Dermis blood vessel endothelial cell (primary cell): ENCODE measurements at regions not wholly inside any gene's neighbourhood (a gene's known extent, or its start where the extent isn't known, plus 50 kb on each side); places are given as distances from the start of the nearest gene placed in this dataset.

ENCODE experiments used
- DNase-seq: peaks from one replicate; pipeline ENCODE4 v3.0.0; 2010

DNA sequence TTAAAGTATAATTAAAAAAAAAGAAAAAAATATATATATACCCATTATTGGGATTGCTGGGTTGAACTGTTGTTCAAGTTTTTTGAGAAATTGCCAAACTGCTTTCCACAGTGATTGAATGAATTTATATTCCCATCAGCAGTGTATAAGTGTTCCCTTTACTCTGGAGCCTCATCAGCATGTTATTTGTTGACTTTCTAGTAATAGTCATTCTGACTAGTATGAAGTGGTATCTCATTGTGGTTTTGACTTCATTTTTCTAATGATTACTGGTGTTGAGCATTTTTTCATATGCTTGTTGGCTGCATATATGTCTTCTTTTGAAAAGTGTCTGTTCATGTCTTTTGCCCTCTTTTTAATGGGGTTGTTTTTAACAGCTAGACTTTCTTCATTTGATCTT lies 1260.8 kb upstream of the GJE1 start:
- DNase-seq: no peak

DNA sequence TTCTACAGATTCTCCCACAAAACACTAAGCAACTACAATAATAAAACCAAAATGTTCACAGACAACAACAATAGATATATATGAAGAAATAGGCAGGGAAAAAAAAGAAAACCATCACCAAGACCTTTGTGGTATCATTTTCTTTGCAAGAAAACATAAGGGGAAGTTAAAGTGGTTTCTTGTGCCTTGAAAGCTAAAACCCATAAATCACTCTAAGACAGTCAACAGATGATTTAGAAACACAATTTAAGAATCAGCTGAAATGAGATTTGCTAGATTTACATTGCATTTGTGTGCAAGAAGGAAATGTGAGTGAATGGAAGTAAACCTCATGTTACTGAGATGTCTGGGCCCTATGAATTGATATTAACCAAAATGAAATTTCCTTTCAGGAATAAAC lies 1265.4 kb upstream of the GJE1 start:
- no peak for DNase-seq

DNA sequence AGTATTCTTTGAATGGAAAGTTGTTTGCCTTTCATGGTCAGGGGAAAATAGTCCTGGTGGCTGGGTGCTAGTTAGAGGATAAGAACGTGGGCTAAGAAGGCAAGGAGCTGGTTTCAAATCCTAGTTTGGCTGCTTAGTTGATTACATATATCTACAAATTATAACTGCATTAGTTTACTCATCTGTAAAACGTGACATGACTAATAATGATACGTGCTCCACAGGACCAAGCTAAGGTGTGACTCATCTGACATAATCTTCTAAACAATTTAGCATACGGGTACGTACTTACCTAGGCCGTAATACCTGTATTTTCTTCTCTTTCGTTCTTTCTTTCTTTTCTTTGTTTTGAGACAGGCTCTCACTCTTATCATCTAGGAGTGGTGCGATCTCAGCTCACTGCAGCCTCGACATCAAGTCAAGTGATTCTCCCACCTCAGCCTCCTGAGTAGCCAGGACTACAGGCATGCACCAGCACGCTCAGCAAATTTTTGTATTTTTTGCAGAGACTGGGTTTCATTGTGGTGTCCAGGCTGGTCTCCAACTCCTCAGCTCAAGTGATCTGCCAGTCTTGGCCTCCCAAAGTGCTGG lies 1274.2 kb upstream of the GJE1 start:
- peak; percentile 30 for DNase-seq

DNA sequence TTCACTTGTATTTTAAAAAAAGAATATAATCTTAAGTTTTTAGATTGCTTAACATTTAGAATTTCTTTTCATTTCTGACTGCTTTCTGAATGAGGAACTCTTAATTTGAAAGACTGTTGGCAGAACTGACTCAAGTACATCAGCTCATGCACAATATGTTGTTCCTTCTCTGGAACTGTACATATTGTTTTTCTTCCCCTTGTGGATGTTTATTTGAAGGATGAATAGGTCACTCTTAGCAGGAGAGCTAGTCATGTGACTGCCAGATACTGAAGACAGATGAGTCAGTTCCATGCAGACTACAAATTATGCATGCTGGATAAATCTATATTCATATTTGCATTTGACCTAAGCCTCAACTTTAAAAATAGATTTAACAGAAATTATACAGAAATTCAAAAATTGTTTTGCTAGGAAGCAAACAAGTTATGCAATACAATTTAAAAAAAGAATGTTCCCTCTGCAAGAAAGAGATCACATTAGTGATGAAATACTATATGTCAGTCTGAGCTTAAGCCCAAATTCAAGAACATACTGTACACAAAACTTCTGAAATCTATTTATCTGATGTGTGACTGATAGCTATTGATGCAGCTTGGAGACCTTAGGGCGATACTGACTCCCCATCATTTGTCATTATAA lies 1274.9 kb upstream of the GJE1 start:
- peak; percentile 84 for DNase-seq

DNA sequence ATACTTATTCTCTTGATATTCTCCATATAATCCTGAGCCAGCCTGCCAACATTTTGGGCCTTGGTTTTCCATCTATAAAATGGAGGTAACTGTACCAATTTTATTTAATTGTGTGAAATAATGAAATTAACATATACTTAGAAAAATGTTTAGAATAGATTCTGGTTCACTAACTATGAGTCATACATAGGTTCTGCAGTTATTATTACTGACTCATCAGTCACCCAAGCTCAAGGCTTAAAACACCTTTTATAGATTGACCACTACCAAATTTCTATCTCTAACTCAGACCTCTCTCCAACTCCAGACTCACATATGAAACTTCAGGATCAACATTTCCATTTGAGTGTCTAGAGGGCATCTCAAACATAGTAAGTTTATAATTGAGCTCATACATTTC lies 1277.2 kb upstream of the GJE1 start:
- DNase-seq: no peak

DNA sequence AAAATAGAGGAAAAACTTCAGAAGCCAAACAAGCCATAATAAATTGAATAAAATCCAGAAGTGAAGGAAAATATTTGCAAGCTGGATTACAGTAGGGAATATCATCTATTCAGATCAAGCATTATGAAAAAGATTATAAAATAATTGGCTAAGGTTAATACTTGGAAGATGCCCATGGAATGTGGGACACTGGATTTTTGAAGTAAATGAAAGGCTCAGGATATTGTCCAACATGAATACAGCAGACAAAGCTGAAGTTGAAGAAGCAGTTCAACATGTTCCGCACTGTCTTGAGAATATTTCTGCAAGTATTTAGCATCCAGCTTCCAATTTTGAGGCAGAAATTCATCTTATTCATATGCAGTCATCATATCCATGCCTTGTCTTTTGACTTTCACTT lies 1278.4 kb upstream of the GJE1 start:
- DNase-seq: no peak

DNA sequence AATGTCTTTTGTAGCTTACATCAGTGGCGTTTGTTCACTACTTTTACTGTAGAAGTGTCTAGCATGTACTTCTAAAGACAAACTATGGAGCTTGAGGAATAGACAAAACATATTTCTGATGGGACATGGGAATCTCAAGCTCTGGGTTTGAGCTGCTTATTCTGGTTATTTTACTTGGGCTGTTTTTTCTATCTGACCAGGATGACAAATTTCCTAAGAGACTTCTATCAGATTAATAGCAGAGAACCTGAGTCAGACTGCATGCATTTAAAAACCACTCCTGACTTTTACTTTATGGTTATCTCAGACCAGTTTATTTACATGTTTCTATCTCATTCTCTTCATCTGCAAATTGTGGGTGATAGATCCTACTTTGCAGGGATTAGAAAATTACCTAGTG lies 1282.3 kb upstream of the GJE1 start:
- DNase-seq: peak; percentile 38

DNA sequence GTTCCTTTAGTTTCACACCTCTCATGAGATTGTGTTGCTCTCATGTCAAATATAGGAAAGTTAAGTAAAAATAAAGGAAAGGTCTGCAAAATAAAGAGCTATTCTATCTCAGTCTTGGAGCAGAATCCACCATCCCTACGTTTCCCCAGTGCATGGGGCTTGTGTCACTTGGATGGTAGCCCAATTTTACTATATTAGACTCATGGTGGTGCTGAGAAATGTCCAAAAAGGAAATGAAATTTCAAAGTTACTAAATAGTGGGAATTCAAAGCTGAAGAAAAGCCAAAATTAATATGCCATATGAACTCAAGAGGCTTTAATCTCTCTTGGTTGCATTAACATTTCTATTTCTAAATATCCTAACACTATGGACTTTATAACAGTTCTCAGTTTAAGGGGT lies 1283.3 kb upstream of the GJE1 start:
- no peak for DNase-seq

DNA sequence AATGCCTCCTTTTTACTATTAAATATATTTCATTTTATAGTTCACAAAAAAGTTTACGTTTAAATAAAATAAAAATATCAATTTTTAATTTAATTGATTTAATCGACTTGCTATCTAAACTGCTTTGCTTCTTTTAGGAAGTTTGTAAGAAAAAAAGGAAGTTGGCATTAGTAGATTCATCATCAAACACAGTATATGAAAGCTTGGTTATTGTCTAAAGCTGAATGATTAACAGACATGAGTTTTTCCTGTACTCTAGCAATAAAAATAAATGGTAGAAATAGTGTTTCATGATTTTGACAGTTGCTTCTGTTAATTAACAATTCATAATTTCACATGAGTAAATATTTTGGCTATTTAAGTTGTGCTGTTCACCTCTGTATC lies 1285.5 kb upstream of the GJE1 start:
- peak; percentile 15 for DNase-seq

DNA sequence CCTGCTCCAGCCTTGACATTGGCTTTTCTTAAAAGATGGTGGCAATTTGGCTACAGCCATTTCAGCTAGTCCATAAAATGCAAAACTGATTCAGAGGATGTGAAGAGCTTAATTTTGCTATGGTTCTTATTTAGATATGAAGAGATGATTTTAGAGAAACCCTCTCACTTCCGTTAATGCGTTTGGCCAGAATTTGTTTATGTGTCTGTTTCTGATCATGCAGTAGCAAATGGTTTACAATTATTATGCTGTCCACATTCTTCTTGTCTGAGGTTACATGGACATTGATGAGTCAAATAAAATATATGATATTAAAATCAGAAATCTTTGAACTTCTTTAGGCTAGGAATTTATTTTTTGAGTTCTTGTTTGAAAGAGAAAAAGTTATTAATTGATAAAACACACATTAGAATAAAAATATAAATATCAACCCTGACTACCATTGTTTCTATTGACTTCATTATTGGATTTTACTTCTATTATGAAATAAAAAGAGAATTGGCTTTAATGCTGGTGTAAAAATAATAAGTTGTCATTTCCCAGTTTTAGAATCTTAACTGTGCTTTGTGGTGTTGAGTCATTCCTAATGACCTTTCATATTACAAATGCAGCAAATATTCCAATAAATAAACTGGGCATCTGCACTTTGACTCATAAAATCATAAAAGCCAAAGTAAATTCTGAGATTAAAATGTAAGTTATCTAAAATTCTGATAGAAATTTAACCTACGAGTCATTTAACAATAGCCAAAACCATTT lies 1286.0 kb upstream of the GJE1 start:
- DNase-seq: peak; percentile 40

DNA sequence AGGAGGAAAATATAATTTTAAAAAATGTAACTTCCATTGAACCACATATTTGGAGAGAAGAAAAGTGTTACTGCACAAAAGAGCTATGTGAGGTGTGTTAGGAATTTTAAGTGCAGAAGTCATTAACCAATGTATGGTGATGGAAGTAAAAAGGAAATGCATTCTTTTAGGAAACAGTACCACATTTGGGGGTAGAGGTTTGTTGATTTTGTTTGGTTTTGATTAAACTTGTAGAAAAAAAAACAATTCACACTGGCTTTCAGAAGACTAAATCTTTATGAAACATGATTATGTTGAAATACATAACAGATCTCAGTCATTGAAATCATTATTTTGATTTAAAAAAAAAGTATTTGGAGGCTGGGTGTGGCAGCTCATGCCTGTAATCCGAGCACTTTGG lies 1287.0 kb upstream of the GJE1 start:
- no peak for DNase-seq

DNA sequence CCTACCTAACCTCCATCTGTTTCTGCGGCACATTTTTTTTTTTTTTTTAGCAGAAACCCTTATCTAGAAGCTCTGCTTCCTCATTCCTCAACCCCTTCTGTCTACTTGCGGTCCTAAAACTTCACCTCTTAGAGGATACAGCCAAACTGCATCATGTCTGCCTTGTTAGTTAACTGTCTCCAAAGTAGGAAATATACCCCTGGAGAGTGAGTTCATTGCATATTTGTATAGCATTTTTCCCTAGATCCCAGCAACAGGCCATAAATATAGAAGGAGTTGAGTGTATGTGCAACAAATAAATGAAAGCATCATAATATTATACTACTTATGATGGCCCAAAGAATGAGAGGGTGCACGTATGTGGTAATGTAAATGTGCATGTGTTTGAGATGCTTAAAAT lies 1288.6 kb upstream of the GJE1 start:
- DNase-seq: no peak

DNA sequence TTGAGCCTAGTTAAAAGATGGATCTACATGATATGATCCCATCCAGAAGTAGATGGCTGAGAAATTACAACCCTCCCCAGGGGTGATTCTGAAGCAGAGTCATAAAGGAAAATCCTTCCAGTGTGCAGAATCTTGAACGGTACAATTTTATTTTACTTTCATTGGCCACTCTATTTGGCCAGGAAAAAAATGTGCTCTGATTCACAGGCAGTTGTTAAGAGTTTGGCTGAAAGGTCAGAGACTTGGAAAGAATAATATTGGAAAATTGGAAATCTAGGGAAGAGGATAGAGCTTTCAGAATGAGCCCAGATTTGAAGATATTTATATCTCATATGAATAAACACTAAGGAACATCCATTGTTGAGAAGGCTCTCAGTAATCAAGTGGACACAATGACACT lies 1299.3 kb upstream of the GJE1 start:
- no peak for DNase-seq

DNA sequence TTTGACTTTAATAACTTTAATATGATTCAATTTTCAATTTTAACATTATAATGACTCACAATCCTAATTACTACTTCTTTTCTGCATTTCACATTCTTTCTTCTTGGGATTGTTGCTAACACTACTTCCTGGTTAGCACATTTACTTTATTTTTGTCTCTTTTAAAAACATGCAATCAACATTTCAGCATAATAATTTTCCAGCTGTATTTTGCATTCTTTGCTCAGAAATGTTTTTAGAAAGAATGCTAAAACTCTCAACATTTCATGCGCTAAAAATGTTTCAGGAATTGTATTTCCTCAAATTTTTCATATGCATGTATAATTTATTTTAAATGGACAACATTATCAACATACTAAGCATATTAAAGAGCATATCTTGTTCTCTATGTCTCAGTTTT lies 1302.1 kb upstream of the GJE1 start:
- DNase-seq: no peak

DNA sequence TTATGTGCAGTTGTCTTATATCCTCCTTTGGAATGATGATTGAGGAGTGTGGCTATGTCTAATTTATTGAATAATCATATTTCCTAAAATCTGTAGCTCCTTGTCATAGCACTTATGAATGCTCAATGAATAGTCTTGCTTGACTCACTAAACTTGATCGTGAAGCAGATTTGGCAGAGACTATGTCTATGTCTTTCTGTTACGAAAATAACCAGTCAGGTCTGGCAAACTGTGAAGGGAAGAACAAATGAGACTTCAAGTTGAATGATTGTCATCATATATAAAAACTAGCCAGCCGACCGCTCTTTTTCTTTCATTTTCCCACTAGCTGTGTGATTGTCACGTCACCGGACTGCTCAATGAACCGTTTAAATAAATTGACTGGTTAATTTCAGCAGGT lies 1303.9 kb upstream of the GJE1 start:
- DNase-seq: no peak

DNA sequence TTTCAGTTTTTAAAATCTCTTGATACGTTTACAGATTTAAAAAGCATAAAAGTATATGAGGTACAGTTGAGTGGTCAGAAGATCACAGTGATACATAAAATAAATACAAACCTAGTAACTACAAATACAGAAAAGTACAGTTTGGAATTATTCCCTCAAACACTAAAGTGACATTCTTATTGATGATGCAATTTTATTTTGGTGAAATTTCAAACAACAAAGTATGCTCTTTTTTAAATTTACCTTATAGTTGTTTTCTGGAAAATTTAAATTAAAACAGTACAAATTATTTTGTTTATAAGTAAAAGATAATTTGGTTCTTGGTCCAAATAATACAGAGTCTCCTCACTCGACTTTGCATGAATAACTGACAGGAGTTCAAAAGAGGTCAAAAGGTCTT lies 1305.1 kb upstream of the GJE1 start:
- no peak for DNase-seq

DNA sequence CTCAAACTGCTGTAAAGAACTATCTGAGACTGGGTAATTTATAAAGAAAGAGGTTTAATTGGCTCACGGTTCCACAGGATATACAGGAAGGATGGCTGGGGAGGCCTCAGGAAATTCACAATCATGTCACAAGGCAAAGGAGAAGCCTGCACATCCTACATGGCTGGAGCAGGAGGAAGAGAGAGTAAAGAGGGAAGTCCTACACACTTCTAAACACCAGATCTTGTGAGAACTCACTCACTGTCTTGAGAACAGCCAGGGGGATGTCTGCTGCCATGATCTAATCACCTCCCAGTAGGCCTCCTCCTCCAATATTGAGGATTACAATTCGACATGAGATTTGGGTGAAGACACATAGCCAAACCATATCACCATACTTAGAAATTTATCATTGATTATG lies 1307.0 kb upstream of the GJE1 start:
- DNase-seq: peak; percentile 23

DNA sequence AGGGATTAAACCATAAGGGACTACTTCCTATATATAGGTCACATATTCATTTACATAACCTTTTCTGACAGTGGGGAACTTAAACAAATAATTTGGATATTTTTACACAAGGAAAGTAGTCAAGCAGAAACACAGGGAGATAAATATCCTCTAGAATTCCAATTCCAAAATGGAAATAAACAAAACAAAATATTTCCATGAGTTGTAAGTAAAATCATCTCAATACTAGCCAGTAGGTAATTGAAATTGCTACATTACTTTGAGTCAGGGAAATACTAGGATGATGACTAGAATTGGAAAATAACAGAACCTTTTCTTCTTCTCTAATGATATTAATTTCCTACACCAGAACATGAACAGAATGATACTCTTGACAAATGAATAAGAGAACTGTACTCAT lies 1308.1 kb upstream of the GJE1 start:
- DNase-seq: no peak

DNA sequence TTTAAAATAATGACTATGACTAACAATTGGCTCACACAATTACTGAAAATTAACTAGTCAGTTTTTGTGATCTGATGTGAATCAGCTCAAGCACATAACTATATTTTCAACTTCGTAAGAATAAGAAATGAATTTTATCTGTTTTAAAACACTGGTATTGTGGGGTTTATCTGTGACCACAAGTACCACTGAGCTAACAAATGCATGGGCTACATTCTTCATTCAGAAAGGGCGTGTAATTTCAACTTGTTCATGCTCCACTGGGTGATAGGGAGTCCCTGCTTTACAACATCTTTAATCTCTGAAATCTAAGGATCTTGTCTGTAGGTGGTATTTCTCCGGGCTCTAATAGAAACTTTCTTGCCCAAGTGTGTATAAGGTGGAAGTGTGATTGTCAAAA lies 1311.5 kb upstream of the GJE1 start:
- DNase-seq: no peak

DNA sequence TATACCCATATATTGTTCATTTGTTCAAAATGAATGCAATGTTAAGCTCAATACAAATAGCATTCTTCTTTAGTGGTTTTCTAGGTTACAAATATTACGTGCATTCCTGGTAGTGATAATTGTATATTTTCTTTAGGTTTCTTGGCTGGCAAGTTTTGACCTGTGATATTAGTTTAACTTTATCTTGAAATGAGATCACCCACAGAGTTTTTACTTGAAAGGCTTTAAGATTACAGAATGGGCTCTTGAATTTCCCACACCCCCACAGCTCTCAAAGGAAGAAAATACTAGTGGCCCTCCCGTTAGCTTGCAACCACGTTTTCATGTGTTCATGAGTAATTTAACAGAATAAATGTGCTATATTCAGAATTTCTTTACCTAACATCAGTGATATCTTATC lies 1315.5 kb upstream of the GJE1 start:
- no peak for DNase-seq

DNA sequence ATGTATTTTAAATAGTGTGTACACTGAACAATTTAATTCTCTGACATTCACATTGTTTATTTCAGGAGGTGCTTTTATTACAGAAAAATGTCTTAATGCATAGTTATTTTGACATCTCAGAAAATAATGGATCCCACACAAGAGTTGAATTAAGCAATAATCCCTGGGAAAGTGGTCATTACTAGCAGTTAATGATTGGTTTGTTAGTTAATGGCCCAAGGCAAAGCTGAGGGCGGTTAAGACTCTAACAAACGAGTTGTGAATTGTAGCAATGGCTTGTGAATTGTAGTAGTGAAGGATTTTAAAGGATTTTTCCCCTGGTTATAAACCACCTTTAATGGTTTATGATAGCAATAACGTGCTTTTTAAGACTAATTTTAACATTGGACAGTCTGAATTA lies 1316.0 kb upstream of the GJE1 start:
- DNase-seq: no peak

DNA sequence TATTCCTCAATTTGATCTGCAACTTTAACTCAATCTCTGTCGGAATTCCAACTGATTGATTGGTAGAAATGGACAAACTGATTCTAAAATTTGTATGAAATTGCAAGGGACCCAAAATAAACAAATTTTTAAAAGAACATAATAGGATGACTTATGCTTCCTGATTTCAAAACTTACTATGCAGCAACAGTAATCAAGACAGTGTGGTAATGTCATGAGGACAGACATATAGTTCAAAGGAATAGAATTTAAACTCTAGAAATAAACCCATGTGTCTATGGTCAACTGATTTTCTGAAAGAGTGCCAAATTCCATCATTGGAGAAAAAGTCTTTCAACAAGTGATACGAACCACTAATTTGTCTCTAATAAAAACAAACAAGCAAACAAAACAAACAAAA lies 1320.1 kb upstream of the GJE1 start:
- no peak for DNase-seq

DNA sequence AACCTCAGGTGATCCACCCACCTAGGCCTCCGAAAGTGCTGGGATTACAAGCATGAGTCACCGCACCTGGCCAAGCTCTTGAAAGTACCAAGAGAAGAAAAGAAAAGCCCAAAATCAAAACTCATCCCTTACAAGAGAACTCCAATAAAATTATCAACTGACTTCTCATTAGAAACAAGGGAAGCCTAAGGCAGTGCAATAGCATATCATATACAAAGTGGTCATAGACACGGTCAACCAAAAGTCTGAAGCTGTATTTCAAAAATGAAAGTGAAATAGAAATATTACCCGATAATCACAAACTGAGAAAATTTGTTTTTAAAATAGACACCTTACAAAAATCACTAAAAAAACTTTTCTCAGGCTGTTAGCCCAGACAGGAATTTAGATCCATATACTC lies 1321.1 kb upstream of the GJE1 start:
- DNase-seq: no peak

DNA sequence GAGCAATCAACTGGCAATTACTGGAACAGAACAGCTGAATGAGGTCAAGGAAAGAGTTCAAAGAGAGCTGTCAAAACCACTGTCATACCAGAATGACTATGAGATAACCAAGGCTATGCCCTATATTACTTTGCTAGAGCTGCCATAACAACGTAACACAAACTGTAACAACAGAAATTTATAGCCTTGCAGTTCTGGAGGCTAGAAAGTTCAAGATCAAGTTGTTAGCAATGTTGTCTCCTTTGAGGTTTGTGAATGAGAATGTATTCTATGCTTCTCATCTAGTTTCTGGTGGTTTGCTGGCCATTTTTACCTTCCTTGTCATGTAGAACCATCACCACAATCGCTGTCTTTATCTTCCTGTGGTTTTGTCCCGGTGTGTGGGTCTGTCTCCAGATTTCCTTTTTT lies 1323.0 kb upstream of the GJE1 start:
- DNase-seq: no peak

DNA sequence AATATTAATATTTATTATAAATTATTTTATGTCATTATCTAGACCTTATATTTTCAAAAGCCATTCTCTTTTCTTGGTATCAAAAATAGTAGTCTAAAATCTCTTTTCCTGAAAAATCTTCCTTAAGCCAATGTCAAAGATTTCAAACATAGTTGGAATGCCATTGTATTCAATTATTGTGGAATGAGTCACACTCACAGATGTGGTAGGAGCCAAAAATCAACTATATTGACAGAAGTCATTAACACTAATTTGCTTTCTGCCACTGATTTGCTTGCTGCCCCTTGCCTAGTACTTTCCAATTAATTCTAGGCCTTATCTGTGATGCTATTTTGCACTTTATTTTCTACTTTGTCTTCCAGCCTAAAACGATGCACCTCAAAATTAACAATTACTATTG lies 1326.3 kb upstream of the GJE1 start:
- peak; percentile 12 for DNase-seq
